HG03066 (cell line): ENCODE measurements at regions not wholly inside any gene's neighbourhood (a gene's known extent, or its start where the extent isn't known, plus 50 kb on each side); places are given as distances from the start of the nearest gene placed in this dataset.

Experiments used
- ATAC-seq: cut with Tn5 transposase; IDR thresholded peaks from one replicate; pipeline ENCODE4 v1.9.1; 2021; ENCODE audit warnings: low read depth; ENCODE audit not compliant: unreplicated experiment

- no peak for ATAC-seq
Measured at GRCh38 chr22:47943729-47944700, 1181.6 kb downstream of the TBC1D22A start.

DNA sequence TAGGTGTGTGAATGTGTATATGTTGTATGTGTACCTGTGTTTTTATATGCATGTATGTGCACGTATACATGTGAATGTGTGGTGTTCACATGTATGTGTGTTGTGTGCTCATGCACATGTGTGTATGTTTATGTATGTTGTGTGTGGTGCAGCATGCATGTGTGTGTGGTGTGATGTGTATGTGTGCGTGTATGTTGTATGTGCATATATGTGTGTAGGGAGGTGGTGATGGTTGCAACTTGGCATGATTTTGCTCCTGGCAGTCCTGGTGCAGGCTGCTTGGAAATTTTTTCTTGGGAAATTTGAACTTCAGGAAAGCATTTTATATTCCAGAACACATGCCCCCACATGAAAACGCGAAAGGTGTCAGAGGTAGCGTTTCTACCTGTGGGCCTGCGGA is 1177.8 kb downstream of the TBC1D22A start:
- no peak for ATAC-seq

DNA sequence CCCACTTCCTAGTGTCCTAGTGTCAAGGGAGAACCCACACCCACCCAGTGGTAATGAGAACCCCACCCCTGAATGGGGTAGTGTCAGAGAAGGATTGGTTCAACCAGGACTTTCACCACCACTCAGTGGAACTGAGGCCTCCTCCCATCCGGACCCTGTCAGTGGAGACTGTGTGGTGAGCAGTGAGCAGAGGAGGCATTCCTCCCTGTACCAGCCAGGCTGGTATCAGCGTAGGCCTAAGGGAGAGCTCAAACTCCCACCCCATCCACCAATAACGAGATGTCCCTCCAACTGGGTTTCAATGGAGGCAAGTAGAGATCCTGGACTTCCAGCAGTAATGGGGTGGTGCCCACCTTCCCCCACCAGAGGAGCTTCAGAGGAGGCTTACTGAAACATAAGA is 1171.4 kb downstream of the TBC1D22A start:
- no peak for ATAC-seq

GRCh38 chr22:47933226-47933625 is 1170.8 kb downstream of the TBC1D22A start:
- no peak for ATAC-seq

- ATAC-seq = no peak
Measured at GRCh38 chr22:47929646-47930185, 1167.3 kb downstream of the TBC1D22A start.

- ATAC-seq = no peak
Measured at GRCh38 chr22:47929073-47929472, 1166.6 kb downstream of the TBC1D22A start.

DNA sequence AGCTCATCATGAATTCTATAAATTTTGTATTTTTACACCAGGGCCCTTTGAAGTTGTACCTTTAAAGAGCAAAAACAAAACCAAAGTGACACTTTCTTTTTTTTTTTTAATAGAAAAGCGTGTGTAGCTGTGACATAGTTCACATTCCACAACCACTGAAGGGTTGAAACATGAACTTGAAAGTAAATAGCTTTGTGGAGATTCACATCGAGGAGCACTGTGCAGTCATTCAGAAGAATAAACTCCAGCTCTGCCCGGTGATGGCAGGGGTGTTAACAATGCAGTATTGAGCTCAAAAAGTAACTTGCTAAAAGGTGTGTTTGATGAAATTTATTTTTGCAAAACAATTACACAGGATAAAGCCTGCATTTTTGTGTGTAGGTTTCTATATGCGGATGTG is 1166.2 kb downstream of the TBC1D22A start:
- no peak for ATAC-seq

GRCh38 chr22:47927648-47928210 is 1165.3 kb downstream of the TBC1D22A start:
- ATAC-seq = no peak

- ATAC-seq = no peak
Measured at GRCh38 chr22:47923011-47923427, 1160.6 kb downstream of the TBC1D22A start.

DNA sequence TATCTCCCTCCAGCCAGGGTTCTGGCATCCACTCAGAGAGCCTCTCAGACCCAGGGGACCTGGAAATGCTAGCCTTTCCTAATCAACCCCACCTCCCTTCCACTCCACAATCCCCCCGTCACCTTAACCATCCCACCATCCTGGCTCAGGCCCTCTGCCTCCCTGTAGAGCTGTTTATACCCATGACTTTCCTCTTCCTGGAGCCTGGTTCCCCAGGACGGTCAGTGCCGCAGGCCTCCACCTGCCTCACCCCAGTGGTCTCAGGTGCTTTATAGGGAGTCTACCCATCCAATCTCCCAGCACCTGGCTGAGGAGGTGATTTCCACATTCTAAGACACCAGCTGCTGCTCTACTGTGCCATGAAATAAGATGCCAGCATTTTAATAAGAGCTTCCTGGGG is 1159.5 kb downstream of the TBC1D22A start:
- ATAC-seq = no peak

DNA sequence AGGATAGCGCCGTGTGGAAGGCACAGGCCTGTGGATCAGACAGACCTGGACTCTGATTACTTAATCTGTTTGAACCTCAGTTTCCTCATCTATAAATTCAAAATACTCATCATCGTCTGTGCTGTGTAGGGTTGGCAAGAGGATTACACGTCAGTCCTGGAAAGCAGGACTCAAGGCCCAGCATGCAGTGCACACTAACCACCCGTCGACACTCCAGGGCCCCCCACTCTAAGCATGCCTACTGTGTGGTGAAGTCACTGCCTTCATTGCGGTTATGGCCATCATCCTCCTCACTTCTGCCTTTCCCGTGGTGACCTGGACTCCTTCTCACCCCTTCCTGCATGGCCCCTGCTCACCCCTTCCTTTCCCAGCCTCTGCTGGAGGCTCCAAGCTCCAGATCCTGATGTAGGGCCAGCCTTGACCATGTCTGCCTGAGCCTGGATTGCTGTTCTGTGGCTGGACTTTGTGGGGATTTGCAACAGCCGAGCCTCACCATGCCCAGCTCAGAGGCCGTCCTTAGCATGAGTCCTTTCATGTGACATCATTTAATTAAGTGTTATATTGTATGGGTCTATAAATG is 1158.0 kb downstream of the TBC1D22A start:
- ATAC-seq = no peak

GRCh38 chr22:47919893-47920292 is 1157.4 kb downstream of the TBC1D22A start:
- no peak for ATAC-seq

DNA sequence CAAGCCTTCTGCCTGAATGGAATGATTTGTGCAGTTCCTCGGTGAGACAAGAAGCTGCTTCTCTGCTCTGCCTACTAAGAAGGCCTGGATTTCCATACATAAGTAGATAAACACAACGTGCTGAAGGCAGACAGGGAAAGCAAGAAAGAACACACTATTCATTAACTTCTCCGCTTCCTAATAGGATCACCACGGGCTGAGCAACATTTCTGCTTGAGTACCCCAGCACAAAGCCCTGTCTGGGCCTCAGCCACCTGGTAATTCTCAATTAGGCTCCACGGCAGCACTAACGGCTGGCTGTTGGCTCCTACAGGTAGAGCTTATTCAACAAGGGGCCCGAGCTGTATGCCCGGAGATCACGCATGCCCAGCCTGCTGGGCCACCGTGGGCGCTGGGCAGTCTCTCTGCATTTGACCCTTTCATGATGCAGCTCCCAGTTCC is 1156.6 kb downstream of the TBC1D22A start:
- no peak for ATAC-seq

DNA sequence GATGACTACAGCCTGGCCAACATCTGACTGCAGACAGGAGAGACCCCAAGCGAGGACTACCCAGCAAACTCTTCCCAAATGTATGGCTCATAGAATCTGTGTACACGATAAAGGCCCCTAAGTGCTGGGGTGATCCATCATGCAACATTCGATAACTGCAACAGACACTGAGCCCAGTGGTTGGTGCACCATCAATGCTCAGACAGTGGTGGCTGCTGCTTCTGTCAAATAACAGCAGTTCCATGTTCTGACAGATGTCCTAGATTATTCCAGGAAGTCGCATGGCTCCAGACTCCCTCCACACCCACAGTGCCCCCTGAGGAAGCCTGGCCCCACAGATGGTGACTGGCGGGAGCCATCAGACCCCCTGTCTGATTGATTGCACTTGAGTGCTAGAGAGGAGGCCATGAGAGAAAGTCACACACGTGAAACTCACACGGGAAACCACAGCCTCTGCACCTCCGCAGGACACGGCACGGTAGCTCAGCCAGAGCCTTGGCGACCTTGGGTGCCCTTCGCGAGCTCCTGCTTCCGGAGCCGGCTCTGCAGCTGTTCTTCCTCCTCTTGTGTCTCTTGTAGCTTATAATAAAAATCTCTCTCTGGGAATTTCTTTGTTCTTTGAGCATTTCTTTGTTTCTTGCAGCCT is 1155.9 kb downstream of the TBC1D22A start:
- ATAC-seq = no peak

GRCh38 chr22:47914481-47915097 is 1152.1 kb downstream of the TBC1D22A start:
- ATAC-seq = no peak

DNA sequence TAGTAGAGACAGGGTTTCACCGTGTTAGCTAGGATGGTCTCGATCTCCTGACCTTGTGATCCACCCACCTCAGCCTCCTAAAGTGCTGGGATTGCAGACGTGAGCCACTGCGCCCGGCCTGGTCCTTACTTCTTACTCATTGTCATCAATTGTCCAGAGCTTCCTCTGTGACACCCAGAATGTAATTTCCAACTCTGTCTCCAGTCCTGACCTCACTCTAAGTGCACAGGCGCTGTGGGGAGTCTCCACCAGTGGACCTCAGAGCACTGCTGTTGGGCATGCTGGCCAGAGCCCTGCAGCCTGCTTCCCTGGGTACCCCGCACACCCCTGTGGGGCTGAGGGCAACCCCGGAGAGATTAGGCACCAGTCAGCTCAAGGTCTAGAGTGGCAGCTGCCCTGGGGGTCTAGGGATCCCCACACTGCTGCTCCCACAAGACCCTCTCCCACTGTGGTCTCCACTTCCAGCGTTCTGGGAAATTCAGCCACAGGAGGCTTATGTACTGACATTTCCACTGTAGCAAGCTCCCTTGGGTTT is 1140.3 kb downstream of the TBC1D22A start:
- ATAC-seq = no peak

DNA sequence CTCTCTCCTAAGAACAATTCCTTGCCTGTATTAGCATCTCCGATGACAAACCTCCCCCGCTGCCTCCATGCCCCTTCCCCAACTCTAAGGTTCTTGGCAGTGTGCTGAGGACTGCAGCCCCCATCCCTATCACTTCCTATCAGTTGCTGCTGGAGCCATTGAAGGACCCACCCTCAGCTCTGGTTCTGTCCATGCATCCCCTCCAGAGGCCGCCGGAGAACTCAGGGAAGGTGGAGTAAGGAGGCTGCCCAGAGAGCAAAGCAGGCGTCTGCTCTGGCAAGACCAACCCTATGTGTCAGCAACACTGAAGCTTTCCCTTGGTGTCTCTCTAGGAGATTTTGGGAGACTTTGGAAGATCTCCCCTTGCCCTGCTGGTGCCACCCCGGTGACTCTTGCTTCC is 1139.5 kb downstream of the TBC1D22A start:
- ATAC-seq = no peak

DNA sequence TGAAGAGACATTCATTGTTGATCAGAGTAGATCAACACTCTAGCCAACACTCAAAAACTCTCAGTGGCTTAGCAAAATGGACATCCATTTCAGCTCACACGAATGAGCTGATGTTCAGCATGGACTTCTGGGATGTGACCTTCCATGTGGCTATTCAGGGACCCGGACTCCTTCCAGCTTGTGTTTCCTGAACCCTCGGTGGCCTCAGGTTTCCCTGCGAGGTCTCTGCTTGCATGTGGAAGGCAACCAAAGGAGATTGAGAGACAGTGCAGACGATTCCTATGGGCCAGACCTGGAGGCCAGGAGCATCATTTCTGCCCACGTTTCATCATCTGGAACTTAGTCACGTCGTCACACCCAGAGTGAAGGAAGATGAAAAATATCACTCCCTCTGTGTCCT is 1137.4 kb downstream of the TBC1D22A start:
- no peak for ATAC-seq

DNA sequence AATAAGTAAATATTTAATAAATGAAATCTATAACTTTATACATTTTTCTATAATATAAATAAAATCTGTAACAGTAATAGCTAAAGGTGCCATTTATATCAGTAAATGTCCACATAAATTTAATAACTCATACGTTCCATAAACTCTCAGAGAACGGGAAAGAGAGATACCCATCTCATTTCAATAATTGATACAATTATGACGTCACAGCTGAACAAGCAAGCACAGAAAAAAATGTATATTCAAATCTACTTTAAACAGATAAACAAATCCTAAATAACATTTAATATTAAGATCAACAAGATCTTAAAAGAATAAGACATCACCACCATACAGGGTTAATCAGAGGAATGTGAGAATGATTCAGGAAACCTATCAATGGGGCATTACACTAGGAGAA is 1136.5 kb downstream of the TBC1D22A start:
- no peak for ATAC-seq

DNA sequence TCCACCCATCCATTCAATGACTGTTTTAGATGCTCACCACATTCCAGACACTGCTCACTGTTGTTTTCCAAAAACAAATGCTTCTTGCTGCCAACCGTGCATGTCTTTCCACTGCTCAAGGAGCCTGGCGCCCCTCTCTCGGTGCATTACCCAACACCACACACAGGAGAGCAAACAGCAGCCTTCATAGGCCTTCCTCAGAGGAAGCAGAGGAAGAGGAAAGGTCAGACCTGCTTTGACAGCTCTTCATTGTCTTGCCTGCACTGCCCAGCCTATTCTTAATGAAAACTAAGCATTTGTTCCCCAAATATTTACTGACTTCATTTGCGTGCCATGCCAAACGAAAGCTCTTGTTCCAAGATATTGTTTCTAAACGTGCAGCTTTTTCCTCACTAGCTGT is 1129.2 kb downstream of the TBC1D22A start:
- ATAC-seq = no peak
